Ascending aorta (tissue), 2 donors: ENCODE measurements at regions not wholly inside any gene's neighbourhood (a gene's known extent, or its start where the extent isn't known, plus 50 kb on each side); places are given as distances from the start of the nearest gene placed in this dataset.
"Not testable (repeated sequence)": the region's sequence is repeated elsewhere in the genome, so short reads cannot be mapped to it uniquely, and the experiment has no call there.

Experiments
- DNase-seq, 2 donors: peaks; one replicate each; pipeline ENCODE4 v3.0.0-alpha.2; 2019; ENCODE audit warnings: low spot score in 2 of 2
- H3K27ac ChIP-seq, 2 donors: fragments of 200-600 bp; sonication (generic); one replicate each; pipeline ENCODE4 v1.5.1; 2016 to 2017; ENCODE audit warnings: mild to moderate bottlenecking in 1 of 2
- H3K27me3 ChIP-seq: fragments of 200-600 bp; sonication (generic); one replicate; pipeline ENCODE4 v1.5.1; 2017
- H3K36me3 ChIP-seq, 2 donors: fragments of 200-600 bp; sonication (generic); one replicate each; pipeline ENCODE4 v1.5.1; 2016
- H3K4me1 ChIP-seq, 2 donors: fragments of 200-600 bp; sonication (generic); one replicate each; pipeline ENCODE4 v1.5.1; 2016 to 2017; ENCODE audit warnings: mild to moderate bottlenecking in 1 of 2
- H3K4me3 ChIP-seq, 2 donors: fragments of 200-600 bp; sonication (generic); one replicate each; pipeline ENCODE4 v1.5.1; 2016 to 2017; ENCODE audit warnings: mild to moderate bottlenecking in 1 of 2
- H3K9me3 ChIP-seq, 2 donors: fragments of 200-600 bp; sonication (generic); one replicate each; pipeline ENCODE4 v1.5.1; 2016
- intact Hi-C: fragments of 100-400 bp; cut with DNase I; formaldehyde crosslinking; loops from one replicate; pipeline ENCODE4 v1.15.1; 2023
- TF ChIP-seq, protein P1 (sequence below), 3 experiments: fragments of 200-600 bp in 2 of 3; fragments of 450-650 bp in 1 of 3; sonication (generic) in 2 of 3; IDR thresholded peaks; one replicate each; pipeline ENCODE4 v1.5.1; 2016 to 2019; ENCODE audit warnings: antibody characterized with exemption in 3 of 3, mild to moderate bottlenecking in 1 of 3, moderate library complexity in 1 of 3

DNA sequence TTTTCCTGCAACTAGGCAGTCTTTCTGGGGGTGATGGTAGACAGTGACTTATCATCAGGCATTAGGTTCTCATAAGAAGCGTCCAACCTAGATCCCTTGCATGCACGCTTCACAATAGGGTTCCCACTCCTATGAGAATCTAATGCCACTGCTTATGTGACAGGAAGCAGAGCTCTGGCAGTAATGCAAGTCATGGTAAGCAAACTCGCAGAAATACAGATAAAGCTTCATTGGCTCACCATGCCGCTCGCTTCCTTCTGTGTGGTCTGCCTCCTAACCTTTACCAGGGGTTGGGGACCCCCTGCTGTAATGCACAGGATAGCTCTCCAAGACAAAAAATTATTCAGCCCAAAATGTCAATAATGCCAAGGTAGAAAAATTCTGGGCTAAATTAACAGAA lies 864.2 kb downstream of the TRHDE start:
- TF ChIP-seq, protein P1, sequence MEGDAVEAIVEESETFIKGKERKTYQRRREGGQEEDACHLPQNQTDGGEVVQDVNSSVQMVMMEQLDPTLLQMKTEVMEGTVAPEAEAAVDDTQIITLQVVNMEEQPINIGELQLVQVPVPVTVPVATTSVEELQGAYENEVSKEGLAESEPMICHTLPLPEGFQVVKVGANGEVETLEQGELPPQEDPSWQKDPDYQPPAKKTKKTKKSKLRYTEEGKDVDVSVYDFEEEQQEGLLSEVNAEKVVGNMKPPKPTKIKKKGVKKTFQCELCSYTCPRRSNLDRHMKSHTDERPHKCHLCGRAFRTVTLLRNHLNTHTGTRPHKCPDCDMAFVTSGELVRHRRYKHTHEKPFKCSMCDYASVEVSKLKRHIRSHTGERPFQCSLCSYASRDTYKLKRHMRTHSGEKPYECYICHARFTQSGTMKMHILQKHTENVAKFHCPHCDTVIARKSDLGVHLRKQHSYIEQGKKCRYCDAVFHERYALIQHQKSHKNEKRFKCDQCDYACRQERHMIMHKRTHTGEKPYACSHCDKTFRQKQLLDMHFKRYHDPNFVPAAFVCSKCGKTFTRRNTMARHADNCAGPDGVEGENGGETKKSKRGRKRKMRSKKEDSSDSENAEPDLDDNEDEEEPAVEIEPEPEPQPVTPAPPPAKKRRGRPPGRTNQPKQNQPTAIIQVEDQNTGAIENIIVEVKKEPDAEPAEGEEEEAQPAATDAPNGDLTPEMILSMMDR (IDR thresholded peaks at IDR 0.05) = no peak
- Histone ChIP-seq H3K4me1 (no peaks in the 10 kb centered on the region), H3K27ac (no peak overlapping the region), H3K36me3 (no peaks in the 10 kb centered on the region), H3K4me3 (no peak overlapping the region), H3K27me3 (no peaks in the 10 kb centered on the region), H3K9me3 (no peaks in the 10 kb centered on the region)
- intact Hi-C loops = no loop called here
- no peak for DNase-seq

DNA sequence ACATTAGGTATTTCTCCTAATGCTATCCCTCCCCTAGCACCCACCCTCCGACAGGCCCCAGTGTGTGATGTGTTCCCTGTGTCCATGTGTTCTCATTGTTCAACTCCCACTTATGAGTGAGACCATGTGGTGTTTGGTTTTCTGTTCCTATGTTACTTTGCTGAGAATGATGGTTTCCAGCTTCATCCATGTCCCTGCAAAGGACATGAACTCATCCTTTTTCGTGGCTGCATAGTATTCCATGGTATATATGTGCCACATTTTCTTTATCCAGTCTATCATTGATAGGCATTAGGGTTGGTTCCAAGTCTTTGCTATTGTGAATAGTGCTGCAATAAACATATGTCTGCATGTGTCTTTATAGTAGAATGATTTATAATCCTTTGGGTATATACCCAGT lies 867.5 kb downstream of the TRHDE start:
- intact Hi-C loops, H3K9me3 ChIP-seq, H3K36me3 ChIP-seq, H3K27me3 ChIP-seq, H3K4me3 ChIP-seq, H3K27ac ChIP-seq, DNase-seq, H3K4me1 ChIP-seq: not testable (repeated sequence)

DNA sequence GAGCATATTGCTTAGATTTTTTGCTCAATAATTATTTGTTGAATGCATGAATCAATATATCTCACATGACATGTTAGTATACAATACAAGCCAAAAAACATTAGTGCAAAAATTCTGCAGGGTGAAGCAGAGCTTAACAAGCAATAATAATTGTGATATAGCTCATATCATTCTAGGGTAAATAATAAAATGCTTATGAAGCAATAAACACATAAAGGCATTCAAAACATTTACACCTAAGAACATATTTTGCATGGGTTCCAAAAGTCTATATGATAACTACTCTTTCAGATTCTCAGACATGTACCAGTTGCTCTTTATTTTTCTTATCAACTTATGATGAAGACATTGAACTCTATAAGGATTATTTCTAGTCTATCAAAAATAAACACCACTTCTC lies 886.2 kb downstream of the TRHDE start:
- Histone ChIP-seq H3K27ac (no peak overlapping the region), H3K27me3 (no peaks in the 10 kb centered on the region), H3K4me1 (no peaks in the 10 kb centered on the region), H3K9me3 (no peaks in the 10 kb centered on the region), H3K36me3 (no peaks in the 10 kb centered on the region), H3K4me3 (no peak overlapping the region)
- DNase-seq = no peak
- TF ChIP-seq, protein P1 (IDR thresholded peaks at IDR 0.05) = no peak
- intact Hi-C loops = no loop called here

DNA sequence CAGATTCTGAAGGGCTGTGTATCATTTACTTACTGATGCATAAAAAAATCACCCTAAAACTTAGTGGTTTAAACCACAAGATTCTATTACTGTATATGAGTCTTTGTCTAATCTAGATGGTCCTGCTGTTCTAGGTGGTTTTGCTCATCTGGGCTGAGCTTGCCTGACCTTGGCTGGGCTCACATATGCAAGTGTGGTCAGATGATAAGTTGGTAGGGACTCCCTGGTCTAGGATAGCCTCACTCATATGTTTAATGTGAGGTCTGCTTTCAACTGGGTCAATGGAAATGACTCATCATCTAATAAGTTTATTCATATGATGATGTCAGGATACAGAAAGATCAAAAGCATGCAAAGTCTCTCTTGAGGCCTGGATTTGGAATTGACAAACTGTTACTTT lies 887.8 kb downstream of the TRHDE start:
- intact Hi-C loops = no loop called here
- Histone ChIP-seq H3K27ac (no peak overlapping the region), H3K9me3 (no peaks in the 10 kb centered on the region), H3K4me1 (no peaks in the 10 kb centered on the region), H3K27me3 (no peaks in the 10 kb centered on the region), H3K4me3 (no peak overlapping the region), H3K36me3 (no peaks in the 10 kb centered on the region)
- TF ChIP-seq, protein P1 (IDR thresholded peaks at IDR 0.05) = no peak
- DNase-seq = no peak

DNA sequence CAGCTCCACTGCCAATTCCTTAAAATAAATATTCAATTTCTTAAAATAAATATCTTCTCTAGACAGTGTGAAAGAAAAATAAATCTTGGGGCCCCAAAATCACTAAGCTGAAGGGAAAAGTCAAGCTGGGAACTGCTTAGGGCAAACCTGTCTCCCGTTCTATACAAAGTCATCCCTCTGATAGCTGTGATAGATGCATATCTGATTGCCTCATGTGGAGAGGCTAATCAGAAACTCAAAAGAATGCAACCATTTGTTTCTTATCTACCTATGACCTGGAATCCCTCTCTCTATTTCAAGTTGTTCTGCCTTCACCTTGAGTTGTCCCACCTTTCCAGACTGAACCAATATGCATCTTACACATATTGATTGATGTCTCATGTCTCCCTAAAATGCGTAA lies 889.8 kb downstream of the TRHDE start:
- no peak overlapping the region for H3K27ac ChIP-seq
- no peaks in the 10 kb centered on the region for H3K36me3 ChIP-seq
- intact Hi-C loops = no loop called here
- H3K4me1 ChIP-seq = no peaks in the 10 kb centered on the region
- TF ChIP-seq, protein P1 (IDR thresholded peaks at IDR 0.05) = no peak
- no peak for DNase-seq
- H3K9me3 ChIP-seq = no peaks in the 10 kb centered on the region
- no peaks in the 10 kb centered on the region for H3K27me3 ChIP-seq
- H3K4me3 ChIP-seq = no peak overlapping the region

DNA sequence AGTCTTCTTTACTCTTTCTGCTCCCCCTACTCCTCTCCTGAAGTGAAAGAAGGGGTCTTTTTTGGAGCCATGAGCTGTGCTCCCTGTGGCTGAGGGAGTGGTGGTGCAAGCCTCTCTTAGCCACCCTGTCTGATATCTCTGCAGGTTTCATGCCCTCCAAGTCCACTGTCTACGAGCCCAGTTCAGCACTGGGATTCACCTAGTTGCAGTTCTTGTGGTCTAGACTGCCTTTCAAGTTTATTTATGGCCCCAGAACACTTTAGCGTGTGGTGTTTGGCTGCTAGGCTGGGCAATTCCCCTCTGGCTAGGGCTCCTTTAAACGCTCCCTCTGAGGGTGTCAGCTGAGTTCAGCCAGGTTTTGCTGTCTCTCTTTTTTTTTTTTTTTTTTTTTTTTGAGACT lies 908.6 kb downstream of the TRHDE start:
- TF ChIP-seq, protein P1 (IDR thresholded peaks at IDR 0.05) = no peak
- no peak for DNase-seq
- intact Hi-C loops = no loop called here
- no peaks in the 10 kb centered on the region for H3K4me1 ChIP-seq
- H3K9me3 ChIP-seq = no peaks in the 10 kb centered on the region
- H3K4me3 ChIP-seq = no peak overlapping the region
- H3K27me3 ChIP-seq = no peaks in the 10 kb centered on the region
- H3K27ac ChIP-seq = no peak overlapping the region
- no peaks in the 10 kb centered on the region for H3K36me3 ChIP-seq
